ENCODE measurements at regions not wholly inside any gene's neighbourhood (a gene's known extent, or its start where the extent isn't known, plus 50 kb on each side); places are given as distances from the start of the nearest gene placed in this dataset.

- Histone ChIP-seq H3K9me1 (ENCODE audit: insufficient read depth, low read length) (no peaks in the 10 kb centered on the region), H3K9me3 (ENCODE audit: control insufficient read depth, insufficient read depth, low read length) (peaks cover 8% of the 10 kb centered on the region), H3K9ac (ENCODE audit: low read depth, low read length) (no peak overlapping the region), H3K4me1 (ENCODE audit: control insufficient read depth, insufficient read depth, low read length) (0 out of 2 replicates have a peak, but pooled peaks cover 1% of the 10 kb centered on the region), H2BK120ac (ENCODE audit: low read depth, low read length) (peak overlapping the region; percentile 59; the same call in 1 of the 2 replicates), H2AFZ (replicated peaks; ENCODE audit: low read length, poor library complexity) (peak overlapping the region; percentile 28), H3K27me3 (ENCODE audit: control insufficient read depth, insufficient read depth, low read length) (no peaks in the 10 kb centered on the region), H3K18ac (ENCODE audit: low read depth, low read length) (peak overlapping the region; percentile 74), H3K14ac (replicated peaks; ENCODE audit: low read depth, low read length) (no peak overlapping the region; the same call in 1 of the 2 replicates), H3K79me1 (ENCODE audit: low read depth in 1 of 2, low read length in 2 of 2) (no peaks in the 10 kb centered on the region), H4K5ac (ENCODE audit: low read depth, low read length) (peak overlapping the region; percentile 30; the same call in 1 of the 2 replicates), H2AK5ac (ENCODE audit: low read depth, low read length) (0 out of 2 replicates have a peak overlapping the region, but pooled peaks have one; percentile 61), H3K4me3 (ENCODE audit: insufficient read depth, low read depth, low read length) (no peak overlapping the region), H3K4ac (ENCODE audit: low read depth, low read length) (peak overlapping the region; percentile 76), H3K56ac (ENCODE audit: extremely low read depth, insufficient read depth, low read length) (no peak overlapping the region), H4K20me1 (ENCODE audit: insufficient read depth, low read length) (no peaks in the 10 kb centered on the region), H4K91ac (ENCODE audit: insufficient read depth, low read depth, low read length) (peak overlapping the region; percentile 72), H2BK5ac (ENCODE audit: low read depth, low read length, poor library complexity, severe bottlenecking) (peak overlapping the region; percentile 41), H3K36me3 (ENCODE audit: control insufficient read depth, insufficient read depth, low read length) (no peaks in the 10 kb centered on the region), H3K4me2 (ENCODE audit: low read depth, low read length) (no peak overlapping the region), H3K23ac (ENCODE audit: low read depth, low read length) (no peak overlapping the region), H3K27ac (ENCODE audit: insufficient read depth, low read length) (peak overlapping the region; percentile 29; the same call in 1 of the 2 replicates), H2BK15ac (ENCODE audit: low read depth, low read length) (no peak overlapping the region), H4K8ac (ENCODE audit: low read depth in 2 of 2, low read length in 2 of 2) (peak overlapping the region in 1 of 2 experiments; percentile 35; a peak in 2 of 4 replicates), H2AK9ac (replicated peaks; ENCODE audit: low read depth, low read length, poor library complexity) (no peak overlapping the region), H2BK20ac (ENCODE audit: low read depth, low read length) (peak overlapping the region; percentile 66; the same call in 1 of the 2 replicates)
- ChIA-PET POLR2A (ENCODE audit: unreplicated experiment) (no interaction called here), CTCF (no interaction called here)
- dilution Hi-C loops (cut with HindIII; ENCODE audit: low sequenced_read_pairs, unreplicated experiment) = no loop called here
- intact Hi-C loops (cut with micrococcal nuclease) = no loop called here
- BruUV-seq (replicated peaks) = no TSS peak
- TF ChIP-seq CHD1 (IDR thresholded peaks at IDR 0.05; ENCODE audit: low read depth, low read length) (no peak), SMC3 (IDR thresholded peaks at IDR 0.05; ENCODE audit: low read depth, low read length) (no peak), CTCF (conservative IDR thresholded peaks at IDR 0.05; ENCODE audit: low read depth, low read length) (no peak), ELK1 (IDR thresholded peaks at IDR 0.05; ENCODE audit: borderline replicate concordance, low read depth, low read length) (no peak), RFX5 (IDR thresholded peaks at IDR 0.05; ENCODE audit: low read depth, low read length) (no peak), MAZ (IDR thresholded peaks at IDR 0.05; ENCODE audit: borderline replicate concordance, low read depth, low read length) (no peak), POLR2A (IDR thresholded peaks at IDR 0.05; ENCODE audit: low read depth, low read length) (no peak), RAD21 (IDR thresholded peaks at IDR 0.05; ENCODE audit: low read length) (no peak), NFE2L2 (IDR thresholded peaks at IDR 0.05; ENCODE audit: low read depth, low read length) (no peak), MAFK (IDR thresholded peaks at IDR 0.05; ENCODE audit: low read depth, low read length) (no peak), FOS (IDR thresholded peaks at IDR 0.05; ENCODE audit: low read depth, low read length) (no peak), RCOR1 (IDR thresholded peaks at IDR 0.05; ENCODE audit: insufficient replicate concordance, low read length) (no peak), USF2 (IDR thresholded peaks at IDR 0.05; ENCODE audit: low read depth, low read length) (no peak), MXI1 (IDR thresholded peaks at IDR 0.05; ENCODE audit: borderline replicate concordance, low read depth, low read length) (no peak), BHLHE40 (IDR thresholded peaks at IDR 0.05; ENCODE audit: low read depth, low read length) (no peak), CEBPB (IDR thresholded peaks at IDR 0.05; ENCODE audit: low read depth, low read length) (no peak)
- in situ Hi-C loops (cut with MboI; ENCODE audit: low sequenced_read_pairs) = no loop called here
- WGBS, 2 experiments (ENCODE audit: extremely low coverage in 2 of 2, insufficient read length in 1 of 2) = no CpG with 5 or more reads among the region's 11 CpGs
- ATAC-seq (ENCODE audit: low read depth) (no peak), DNase-seq (no peak)
These were observed 698.2 kb downstream of the SLITRK1 start for GRCh38 chr13:83184150-83184475.

Measured in IMR-90 (cell line).